Loucy (cell line): ENCODE measurements at regions not wholly inside any gene's neighbourhood (a gene's known extent, or its start where the extent isn't known, plus 50 kb on each side); places are given as distances from the start of the nearest gene placed in this dataset.

Experiments
- H2AFZ ChIP-seq: fragments of 200-600 bp; sonication (generic); 2 replicates; pipeline ENCODE4 v1.6.0; 2016; ENCODE audit warnings: antibody characterized with exemption, mild to moderate bottlenecking, low read length, moderate library complexity
- H3F3A ChIP-seq: fragments of 200-600 bp; 2 replicates; pipeline ENCODE4 v1.6.0; 2016; ENCODE audit warnings: antibody characterized with exemption, low read depth, mild to moderate bottlenecking
- H3K27me3 ChIP-seq: fragments of 200-600 bp; sonication (generic); 2 replicates; pipeline ENCODE4 v1.6.1; 2014; ENCODE audit warnings: low read length, mild to moderate bottlenecking; ENCODE audit not compliant: insufficient read depth, poor library complexity, severe bottlenecking
- H3K36me3 ChIP-seq: fragments of 200-600 bp; sonication (generic); 2 replicates; pipeline ENCODE4 v1.6.1; 2016; ENCODE audit warnings: low read length; ENCODE audit not compliant: insufficient read depth
- H3K4me1 ChIP-seq: fragments of 200-600 bp; sonication (generic); 2 replicates; pipeline ENCODE4 v1.5.1; 2014; ENCODE audit warnings: low read length, mild to moderate bottlenecking; ENCODE audit not compliant: insufficient read depth, poor library complexity, severe bottlenecking
- H3K4me2 ChIP-seq: fragments of 200-600 bp; sonication (generic); 2 replicates; pipeline ENCODE4 v1.6.0; 2014; ENCODE audit warnings: antibody characterized with exemption, low read length, low read depth, mild to moderate bottlenecking; ENCODE audit not compliant: poor library complexity, severe bottlenecking
- H3K4me3 ChIP-seq: fragments of 200-600 bp; sonication (generic); 2 replicates; pipeline ENCODE4 v1.5.1; 2014; ENCODE audit warnings: low read length, mild to moderate bottlenecking, mixed read lengths; ENCODE audit not compliant: poor library complexity, severe bottlenecking
- H3K79me2 ChIP-seq: fragments of 200-600 bp; sonication (generic); 2 replicates; pipeline ENCODE4 v1.6.1; 2014; ENCODE audit warnings: low read length; ENCODE audit not compliant: insufficient read depth
- H3K9ac ChIP-seq: fragments of 200-600 bp; sonication (generic); 2 replicates; pipeline ENCODE4 v1.6.0; 2014; ENCODE audit warnings: mild to moderate bottlenecking, low read depth, low read length, moderate library complexity; ENCODE audit not compliant: poor library complexity, severe bottlenecking
- H3K9me2 ChIP-seq: fragments of 200-600 bp; sonication (generic); replicated peaks from 2 replicates; pipeline ENCODE4 v1.6.1; 2016; ENCODE audit warnings: low read depth, low read length, mixed read lengths
- H3K9me3 ChIP-seq: fragments of 200-600 bp; sonication (generic); 2 replicates; pipeline ENCODE4 v1.6.1; 2014; ENCODE audit warnings: mild to moderate bottlenecking, antibody characterized with exemption, low read length, low read depth; ENCODE audit not compliant: insufficient read depth
- H4K20me1 ChIP-seq: fragments of 200-600 bp; sonication (generic); 2 replicates; pipeline ENCODE4 v1.6.0; 2014; ENCODE audit warnings: antibody characterized with exemption, low read length, mild to moderate bottlenecking; ENCODE audit not compliant: insufficient read depth, poor library complexity, severe bottlenecking
- EZH2phosphoT487 ChIP-seq: fragments of 200-600 bp; IDR thresholded peaks from 2 replicates; pipeline ENCODE4 v1.6.1; 2018; ENCODE audit warnings: antibody characterized with exemption, mild to moderate bottlenecking, moderate library complexity, borderline replicate concordance
- TF ChIP-seq, protein P1 (sequence below): fragments of 200-600 bp; sonication (generic); conservative IDR thresholded peaks from 2 replicates; pipeline ENCODE4 v1.5.1; 2014; ENCODE audit warnings: mild to moderate bottlenecking, antibody characterized with exemption, low read length

DNA sequence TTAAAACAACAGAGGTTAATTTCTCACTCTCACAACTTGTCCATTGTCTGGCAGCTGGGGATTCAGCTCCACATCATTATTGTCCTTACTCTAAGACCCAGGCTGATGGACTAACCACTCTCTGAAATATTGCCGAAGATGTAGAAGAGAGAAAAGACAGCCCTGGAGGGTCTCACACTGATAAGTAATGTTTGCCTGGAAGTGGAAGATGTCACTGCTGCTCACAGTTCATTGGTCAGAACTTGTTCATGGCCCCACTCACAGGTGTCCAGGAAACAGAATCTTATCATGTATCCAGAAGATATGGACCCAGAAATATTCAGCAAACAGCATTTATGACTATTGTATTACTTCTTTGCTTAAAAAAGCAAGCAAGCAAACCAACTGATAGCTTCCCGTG lies 62.2 kb upstream of the LPP start:
- Histone ChIP-seq H3K4me2 (no peak overlapping the region), H2AFZ (0 out of 2 replicates have a peak overlapping the region, but pooled peaks have one; percentile 4)

DNA sequence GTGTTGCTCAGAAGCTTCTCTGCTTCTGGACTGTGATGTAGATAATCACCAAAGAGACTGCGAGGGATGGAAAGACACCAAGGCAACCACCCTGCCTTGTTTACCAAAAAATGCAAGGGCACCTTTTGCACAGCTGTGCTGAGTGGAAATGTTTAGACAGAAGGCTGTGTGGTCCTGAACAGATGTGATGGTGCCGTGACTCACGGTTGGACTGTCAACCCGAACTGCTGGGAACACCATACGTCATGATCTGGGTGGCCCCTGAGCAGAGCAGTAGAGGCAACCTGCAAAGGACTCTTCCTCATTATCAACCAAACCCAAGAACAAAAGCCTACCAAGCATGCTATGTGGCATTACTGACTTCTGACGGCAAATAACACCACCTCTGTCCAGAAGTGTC lies 61.3 kb upstream of the LPP start:
- no peak overlapping the region for H3K9ac ChIP-seq
- TF ChIP-seq, protein P1, sequence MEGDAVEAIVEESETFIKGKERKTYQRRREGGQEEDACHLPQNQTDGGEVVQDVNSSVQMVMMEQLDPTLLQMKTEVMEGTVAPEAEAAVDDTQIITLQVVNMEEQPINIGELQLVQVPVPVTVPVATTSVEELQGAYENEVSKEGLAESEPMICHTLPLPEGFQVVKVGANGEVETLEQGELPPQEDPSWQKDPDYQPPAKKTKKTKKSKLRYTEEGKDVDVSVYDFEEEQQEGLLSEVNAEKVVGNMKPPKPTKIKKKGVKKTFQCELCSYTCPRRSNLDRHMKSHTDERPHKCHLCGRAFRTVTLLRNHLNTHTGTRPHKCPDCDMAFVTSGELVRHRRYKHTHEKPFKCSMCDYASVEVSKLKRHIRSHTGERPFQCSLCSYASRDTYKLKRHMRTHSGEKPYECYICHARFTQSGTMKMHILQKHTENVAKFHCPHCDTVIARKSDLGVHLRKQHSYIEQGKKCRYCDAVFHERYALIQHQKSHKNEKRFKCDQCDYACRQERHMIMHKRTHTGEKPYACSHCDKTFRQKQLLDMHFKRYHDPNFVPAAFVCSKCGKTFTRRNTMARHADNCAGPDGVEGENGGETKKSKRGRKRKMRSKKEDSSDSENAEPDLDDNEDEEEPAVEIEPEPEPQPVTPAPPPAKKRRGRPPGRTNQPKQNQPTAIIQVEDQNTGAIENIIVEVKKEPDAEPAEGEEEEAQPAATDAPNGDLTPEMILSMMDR, result no peak
- TF ChIP-seq EZH2phosphoT487, result no peak
- no peaks in the 10 kb centered on the region for H3K9me2 ChIP-seq
- no peaks in the 10 kb centered on the region for H4K20me1 ChIP-seq
- no peaks in the 10 kb centered on the region for H3K79me2 ChIP-seq
- no peak overlapping the region for H3K4me2 ChIP-seq
- no peak overlapping the region for H3K4me3 ChIP-seq
- no peaks in the 10 kb centered on the region for H3K9me3 ChIP-seq
- H3F3A ChIP-seq, result no peaks in the 10 kb centered on the region
- no peaks in the 10 kb centered on the region for H3K4me1 ChIP-seq
- H2AFZ ChIP-seq, result no peak overlapping the region
- no peaks in the 10 kb centered on the region for H3K27me3 ChIP-seq
- H3K36me3 ChIP-seq, result no peaks in the 10 kb centered on the region

More for the DNA sequence above, 62.2 kb upstream of the LPP start:
- Histone ChIP-seq H3K27me3 (no peaks in the 10 kb centered on the region), H3K9me3 (no peaks in the 10 kb centered on the region), H3K36me3 (no peaks in the 10 kb centered on the region), H3K79me2 (no peaks in the 10 kb centered on the region), H4K20me1 (no peaks in the 10 kb centered on the region), H3K4me3 (no peak overlapping the region), H3K4me1 (no peaks in the 10 kb centered on the region), H3K9ac (no peak overlapping the region), H3F3A (no peaks in the 10 kb centered on the region), H3K9me2 (no peaks in the 10 kb centered on the region)
- no peak for TF ChIP-seq EZH2phosphoT487

DNA sequence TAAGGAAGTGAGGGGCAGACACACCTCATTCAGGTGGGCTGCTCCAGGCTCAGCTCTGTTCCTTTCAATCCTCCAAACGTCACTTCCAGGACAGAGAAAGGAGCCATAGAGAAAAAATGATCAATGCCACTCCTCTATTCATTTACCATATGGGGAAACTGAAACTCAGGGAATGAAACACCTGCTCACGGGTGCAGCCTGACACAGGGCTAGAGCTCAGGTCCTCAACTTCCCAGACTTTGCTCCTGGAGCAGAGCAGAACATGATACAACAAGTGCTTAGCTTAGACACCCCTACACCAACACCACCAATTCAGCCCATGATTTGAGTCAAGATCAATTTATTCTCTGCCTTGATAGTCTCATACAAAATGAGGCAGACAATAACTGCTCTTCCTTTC lies 58.5 kb upstream of the LPP start:
- no peaks in the 10 kb centered on the region for H3K9me3 ChIP-seq
- no peak overlapping the region for H3K9ac ChIP-seq
- H3F3A ChIP-seq, result no peaks in the 10 kb centered on the region
- no peak overlapping the region for H3K4me2 ChIP-seq
- no peaks in the 10 kb centered on the region for H4K20me1 ChIP-seq
- no peaks in the 10 kb centered on the region for H3K79me2 ChIP-seq
- H3K9me2 ChIP-seq, result no peaks in the 10 kb centered on the region
- no peaks in the 10 kb centered on the region for H3K27me3 ChIP-seq
- no peak overlapping the region for H3K4me3 ChIP-seq
- no peaks in the 10 kb centered on the region for H3K4me1 ChIP-seq
- TF ChIP-seq, protein P1, result no peak
- no peak for TF ChIP-seq EZH2phosphoT487
- no peaks in the 10 kb centered on the region for H3K36me3 ChIP-seq
- no peak overlapping the region for H2AFZ ChIP-seq

DNA sequence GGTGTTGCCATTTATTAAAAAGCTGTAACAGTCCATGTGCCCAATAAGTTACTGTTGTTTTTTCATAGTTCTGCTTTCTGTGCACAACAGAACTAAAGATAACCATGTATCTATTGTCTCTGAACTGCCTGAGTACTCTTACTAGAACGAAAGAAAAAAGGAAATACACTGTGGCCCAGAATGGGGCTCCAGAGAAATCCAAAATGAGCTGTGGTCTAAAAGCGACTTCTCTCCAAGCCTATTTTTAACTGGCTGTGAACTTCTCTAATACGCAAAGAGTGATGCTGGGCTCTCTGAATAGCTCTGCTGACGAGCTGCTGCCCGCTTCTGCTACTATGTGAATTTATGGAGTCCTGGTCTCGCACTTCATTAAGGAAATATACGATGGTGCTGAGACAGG lies 56.2 kb upstream of the LPP start:
- Histone ChIP-seq H3K36me3 (no peaks in the 10 kb centered on the region), H3K4me2 (no peak overlapping the region), H2AFZ (no peak overlapping the region), H3K4me3 (no peak overlapping the region), H3K9ac (no peak overlapping the region), H3K79me2 (no peaks in the 10 kb centered on the region), H3K9me2 (no peaks in the 10 kb centered on the region), H3K9me3 (no peaks in the 10 kb centered on the region), H3F3A (no peaks in the 10 kb centered on the region), H4K20me1 (no peaks in the 10 kb centered on the region), H3K27me3 (no peaks in the 10 kb centered on the region), H3K4me1 (no peaks in the 10 kb centered on the region)
- no peak for TF ChIP-seq EZH2phosphoT487
- TF ChIP-seq, protein P1, result no peak
